H9 (cell line): ENCODE measurements at regions not wholly inside any gene's neighbourhood (a gene's known extent, or its start where the extent isn't known, plus 50 kb on each side); places are given as distances from the start of the nearest gene placed in this dataset.

Experiments used
- DNase-seq: peaks from one replicate; pipeline ENCODE4 v3.0.0-alpha.2; 2017
- H2AFZ ChIP-seq: one replicate; pipeline ENCODE4 v1.6.1; 2013; ENCODE audit warnings: mild to moderate bottlenecking, low read length, control low read depth, moderate library complexity
- H2AK5ac ChIP-seq: 2 replicates; pipeline ENCODE4 v1.6.1; 2013; ENCODE audit warnings: low read length, control low read depth, mixed read lengths; ENCODE audit not compliant: insufficient read length
- H2BK120ac ChIP-seq: one replicate; pipeline ENCODE4 v1.6.1; 2013; ENCODE audit warnings: low read depth, mild to moderate bottlenecking, low read length, control low read depth, inconsistent platforms; ENCODE audit not compliant: poor library complexity, severe bottlenecking
- H2BK12ac ChIP-seq: 2 replicates; pipeline ENCODE4 v1.6.1; 2013; ENCODE audit warnings: low read length, control low read depth, mixed read lengths, low read depth; ENCODE audit not compliant: insufficient read length
- H2BK15ac ChIP-seq: 2 replicates; pipeline ENCODE4 v1.6.1; 2013; ENCODE audit warnings: low read depth, low read length, control low read depth
- H2BK20ac ChIP-seq: one replicate; pipeline ENCODE4 v1.6.1; 2013; ENCODE audit warnings: low read depth, mild to moderate bottlenecking, low read length, control low read depth, inconsistent platforms; ENCODE audit not compliant: poor library complexity, severe bottlenecking
- H2BK5ac ChIP-seq: 2 replicates; pipeline ENCODE4 v1.6.1; 2013; ENCODE audit warnings: low read length, control low read depth, mixed read lengths; ENCODE audit not compliant: insufficient read length
- H3K14ac ChIP-seq: 2 replicates; pipeline ENCODE4 v1.6.1; 2013; ENCODE audit warnings: low read length, control low read depth; ENCODE audit not compliant: insufficient read depth
- H3K18ac ChIP-seq: 2 replicates; pipeline ENCODE4 v1.6.1; 2013; ENCODE audit warnings: low read depth, mild to moderate bottlenecking, mixed read lengths, low read length, control low read depth; ENCODE audit not compliant: insufficient read length
- H3K23ac ChIP-seq: 2 replicates; pipeline ENCODE4 v1.6.1; 2013; ENCODE audit warnings: low read length, control low read depth, mixed read lengths, low read depth; ENCODE audit not compliant: insufficient read length
- H3K23me2 ChIP-seq: 2 replicates; pipeline ENCODE4 v1.6.1; 2013; ENCODE audit warnings: low read depth, mild to moderate bottlenecking, mixed read lengths, low read length, control low read depth; ENCODE audit not compliant: insufficient read length, poor library complexity, severe bottlenecking
- H3K27ac ChIP-seq: 2 replicates; pipeline ENCODE4 v1.5.1; 2013; ENCODE audit warnings: low read length, control low read depth, mixed read lengths, low read depth; ENCODE audit not compliant: insufficient read length
- H3K27me3 ChIP-seq: 2 replicates; pipeline ENCODE4 v1.6.1; 2013; ENCODE audit warnings: low read length, control low read depth, inconsistent platforms; ENCODE audit not compliant: insufficient read depth
- H3K4ac ChIP-seq: 2 replicates; pipeline ENCODE4 v1.6.1; 2013; ENCODE audit warnings: low read depth, mild to moderate bottlenecking, control low read depth, inconsistent platforms, low read length, moderate library complexity
- H3K4me1 ChIP-seq: 2 replicates; pipeline ENCODE4 v1.6.1; 2013; ENCODE audit warnings: low read length, control low read depth, inconsistent platforms; ENCODE audit not compliant: insufficient read depth
- H3K4me2 ChIP-seq: 2 replicates; pipeline ENCODE4 v1.6.1; 2013; ENCODE audit warnings: low read length, control low read depth, mixed read lengths; ENCODE audit not compliant: insufficient read length, insufficient read depth
- H3K56ac ChIP-seq: 2 replicates; pipeline ENCODE4 v1.6.1; 2013; ENCODE audit warnings: low read depth, mild to moderate bottlenecking, mixed read lengths, low read length, control low read depth; ENCODE audit not compliant: insufficient read length
- H3K79me1 ChIP-seq: 2 replicates; pipeline ENCODE4 v1.6.1; 2013; ENCODE audit warnings: low read depth, mild to moderate bottlenecking, moderate library complexity, low read length, control low read depth, inconsistent platforms; ENCODE audit not compliant: insufficient read depth, poor library complexity, severe bottlenecking
- H3K79me2 ChIP-seq: 2 replicates; pipeline ENCODE4 v1.6.1; 2013; ENCODE audit warnings: low read length, control low read depth, inconsistent platforms; ENCODE audit not compliant: insufficient read depth
- H3K9ac ChIP-seq: 2 replicates; pipeline ENCODE4 v1.6.1; 2013; ENCODE audit warnings: low read length, control low read depth, mixed read lengths; ENCODE audit not compliant: insufficient read length; ENCODE audit errors: extremely low read depth
- H3K9me3 ChIP-seq: one replicate; pipeline ENCODE4 v1.6.1; 2013; ENCODE audit warnings: low read depth, low read length, inconsistent platforms; ENCODE audit not compliant: control insufficient read depth
- H3T11ph ChIP-seq: one replicate; pipeline ENCODE4 v1.6.1; 2013; ENCODE audit warnings: mild to moderate bottlenecking, low read length, control low read depth, inconsistent platforms
- H4K20me1 ChIP-seq: one replicate; pipeline ENCODE4 v1.6.1; 2013; ENCODE audit not compliant: control insufficient read depth, insufficient read length, insufficient read depth
- H4K5ac ChIP-seq: 2 replicates; pipeline ENCODE4 v1.6.1; 2013; ENCODE audit warnings: low read depth, mild to moderate bottlenecking, mixed read lengths, low read length, control low read depth; ENCODE audit not compliant: insufficient read length
- H4K8ac ChIP-seq: replicated peaks from 2 replicates; pipeline ENCODE4 v1.6.1; 2013; ENCODE audit warnings: low read length, control low read depth, mixed read lengths, low read depth; ENCODE audit not compliant: insufficient read length
- H4K91ac ChIP-seq: 2 replicates; pipeline ENCODE4 v1.6.1; 2013; ENCODE audit warnings: low read depth, mild to moderate bottlenecking, moderate library complexity, mixed read lengths, low read length, control low read depth; ENCODE audit not compliant: insufficient read length
- H3K27ac Mint-ChIP-seq, 3 experiments: 2 replicates in 2 of 3; 3 replicates in 1 of 3; pipeline ENCODE4 v1.8.0; 2020 to 2021; ENCODE audit warnings: mixed read lengths in 3 of 3, mild to moderate bottlenecking in 1 of 3, moderate library complexity in 1 of 3
- H3K27me3 Mint-ChIP-seq: 2 replicates; pipeline ENCODE4 v1.8.0; 2021; ENCODE audit warnings: low read depth, mild to moderate bottlenecking, moderate library complexity, mixed read lengths
- H3K36me3 Mint-ChIP-seq, 3 experiments: 2 replicates in 2 of 3; 3 replicates in 1 of 3; pipeline ENCODE4 v1.8.0; 2020 to 2021; ENCODE audit warnings: low read depth in 3 of 3, mixed read lengths in 3 of 3; ENCODE audit not compliant: insufficient read depth in 1 of 3
- H3K4me1 Mint-ChIP-seq, 2 experiments: 2 replicates each; pipeline ENCODE4 v1.8.0; 2020; ENCODE audit warnings: mixed read lengths in 2 of 2
- H3K4me3 Mint-ChIP-seq, 2 experiments: 2 replicates in 1 of 2; 3 replicates in 1 of 2; pipeline ENCODE4 v1.8.0; 2020 to 2021; ENCODE audit warnings: mild to moderate bottlenecking in 2 of 2, mixed read lengths in 2 of 2, moderate library complexity in 1 of 2
- H3K9me3 Mint-ChIP-seq, 2 experiments: 2 replicates in 1 of 2; 3 replicates in 1 of 2; pipeline ENCODE4 v1.8.0; 2020; ENCODE audit warnings: mild to moderate bottlenecking in 2 of 2, mixed read lengths in 2 of 2, moderate library complexity in 1 of 2
- CTCF ChIP-seq: fragments of 200-600 bp; sonication (generic); conservative IDR thresholded peaks from 3 replicates; pipeline ENCODE4 v1.8.0; 2021; ENCODE audit warnings: antibody characterized with exemption, mild to moderate bottlenecking

GRCh38 chr12:91824991-91825390, 320.7 kb downstream of the BTG1 start:
- Histone ChIP-seq H2AK5ac (no peak overlapping the region), H3K27ac (no peak overlapping the region), H3K56ac (no peak overlapping the region), H3K79me2 (no peaks in the 10 kb centered on the region), H2BK5ac (no peak overlapping the region), H3K18ac (no peak overlapping the region), H2BK20ac (no peak overlapping the region), H3K9me3 (no peaks in the 10 kb centered on the region), H3K4ac (no peak overlapping the region), H2BK15ac (no peak overlapping the region), H2AFZ (no peak overlapping the region), H3K4me2 (no peak overlapping the region), H3K79me1 (no peaks in the 10 kb centered on the region), H3K4me1 (no peaks in the 10 kb centered on the region), H3K9ac (no peak overlapping the region), H3K27me3 (no peaks in the 10 kb centered on the region), H3K14ac (no peak overlapping the region), H2BK120ac (no peak overlapping the region), H3K23me2 (no peaks in the 10 kb centered on the region), H4K5ac (no peak overlapping the region), H2BK12ac (no peak overlapping the region), H4K20me1 (no peaks in the 10 kb centered on the region), H3K23ac (no peak overlapping the region), H3T11ph (no peak overlapping the region), H4K8ac (no peak overlapping the region), H4K91ac (no peak overlapping the region)
- no peak overlapping the region for H3K27ac Mint-ChIP-seq
- peaks cover 0 to 4% of the 10 kb centered on the region in 2 experiments; a peak in 1 of 5 replicates for H3K9me3 Mint-ChIP-seq
- no peak for TF ChIP-seq CTCF
- no peak overlapping the region for H3K4me3 Mint-ChIP-seq
- no peak for DNase-seq
- H3K27me3 Mint-ChIP-seq, result no peaks in the 10 kb centered on the region
- H3K36me3 Mint-ChIP-seq, result peaks cover 0 to 4% (median 0%) of the 10 kb centered on the region in 3 experiments; a peak in 1 of 7 replicates
- H3K4me1 Mint-ChIP-seq, result no peaks in the 10 kb centered on the region
